ENCODE measurements at regions not wholly inside any gene's neighbourhood (a gene's known extent, or its start where the extent isn't known, plus 50 kb on each side); places are given as distances from the start of the nearest gene placed in this dataset.

DNA sequence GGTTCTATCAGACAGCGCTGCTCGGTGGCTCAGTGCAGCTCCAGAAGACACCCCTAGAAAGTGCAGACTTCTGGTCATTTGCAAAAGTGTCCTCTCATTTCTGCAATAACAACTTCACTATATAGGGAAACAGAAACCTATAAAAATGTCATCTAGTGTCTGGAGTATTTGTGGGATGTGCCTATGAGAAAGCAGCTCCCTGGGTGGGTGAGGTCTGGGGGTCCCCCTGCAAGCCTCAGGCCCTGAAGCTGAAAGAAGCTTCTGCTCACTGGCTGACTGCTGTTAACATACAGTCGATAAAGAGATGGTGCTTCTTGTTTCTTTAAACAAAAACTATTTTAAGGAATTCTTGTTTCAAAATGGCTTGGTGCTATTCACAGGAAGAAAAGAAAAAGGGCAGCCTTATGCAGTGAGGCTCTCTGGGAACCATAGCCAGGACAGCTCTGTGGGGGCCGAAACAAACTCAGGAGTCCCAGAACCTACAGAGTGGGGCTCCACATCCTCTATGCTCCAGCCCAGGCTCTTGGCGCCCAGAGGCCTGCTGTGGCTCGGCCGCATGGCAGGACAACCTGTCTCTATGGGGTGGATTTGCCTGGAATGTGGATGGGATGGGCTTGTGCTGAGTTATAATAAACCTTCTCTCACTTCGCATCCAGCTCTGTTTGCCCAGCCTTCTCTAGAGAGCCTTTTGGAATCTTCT lies 109.7 kb downstream of the BANF2 start:
- TF ChIP-seq, protein P1, sequence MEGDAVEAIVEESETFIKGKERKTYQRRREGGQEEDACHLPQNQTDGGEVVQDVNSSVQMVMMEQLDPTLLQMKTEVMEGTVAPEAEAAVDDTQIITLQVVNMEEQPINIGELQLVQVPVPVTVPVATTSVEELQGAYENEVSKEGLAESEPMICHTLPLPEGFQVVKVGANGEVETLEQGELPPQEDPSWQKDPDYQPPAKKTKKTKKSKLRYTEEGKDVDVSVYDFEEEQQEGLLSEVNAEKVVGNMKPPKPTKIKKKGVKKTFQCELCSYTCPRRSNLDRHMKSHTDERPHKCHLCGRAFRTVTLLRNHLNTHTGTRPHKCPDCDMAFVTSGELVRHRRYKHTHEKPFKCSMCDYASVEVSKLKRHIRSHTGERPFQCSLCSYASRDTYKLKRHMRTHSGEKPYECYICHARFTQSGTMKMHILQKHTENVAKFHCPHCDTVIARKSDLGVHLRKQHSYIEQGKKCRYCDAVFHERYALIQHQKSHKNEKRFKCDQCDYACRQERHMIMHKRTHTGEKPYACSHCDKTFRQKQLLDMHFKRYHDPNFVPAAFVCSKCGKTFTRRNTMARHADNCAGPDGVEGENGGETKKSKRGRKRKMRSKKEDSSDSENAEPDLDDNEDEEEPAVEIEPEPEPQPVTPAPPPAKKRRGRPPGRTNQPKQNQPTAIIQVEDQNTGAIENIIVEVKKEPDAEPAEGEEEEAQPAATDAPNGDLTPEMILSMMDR (IDR thresholded peaks at IDR 0.05): no peak
- TF ChIP-seq POLR2AphosphoS5 (IDR thresholded peaks at IDR 0.05): no peak
